ENCODE measurements at regions not wholly inside any gene's neighbourhood (a gene's known extent, or its start where the extent isn't known, plus 50 kb on each side); places are given as distances from the start of the nearest gene placed in this dataset.

DNA sequence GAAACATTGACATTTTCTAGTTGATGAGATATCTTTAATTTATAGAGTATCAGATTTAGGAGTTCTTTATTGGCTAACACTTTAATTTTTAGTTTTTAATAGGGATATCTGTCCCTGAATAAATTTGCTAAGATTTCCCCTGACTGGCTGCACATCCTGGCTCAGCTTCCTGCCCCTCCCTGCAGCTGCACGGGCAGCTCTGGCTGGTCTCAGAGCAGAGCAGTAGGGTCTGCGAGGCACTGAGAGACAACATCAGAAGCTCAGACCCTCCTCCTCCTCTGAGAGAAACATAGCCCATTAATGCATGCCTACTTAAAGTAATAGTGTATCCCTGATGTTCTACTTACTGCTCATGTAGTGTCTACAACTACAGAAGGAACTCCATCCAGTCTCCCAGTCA is 139.2 kb downstream of the TNFSF13B start:
- Histone ChIP-seq H3K9ac (ENCODE audit: low read length) (no peak overlapping the region), H3K36me3 (replicated peaks in 1 of 2; ENCODE audit: control extremely low read depth in 1 of 2, control insufficient read depth in 1 of 2, extremely low read depth in 1 of 2, insufficient read depth in 2 of 2, low read length in 1 of 2) (no peaks in the 10 kb centered on the region), H3K4me1 (ENCODE audit: control insufficient read depth in 2 of 2, insufficient read depth in 2 of 2, low read length in 2 of 2) (no peaks in the 10 kb centered on the region), H2AFZ (ENCODE audit: insufficient read depth, low read depth, low read length, poor library complexity, severe bottlenecking) (no peak overlapping the region), H3K9me3 (ENCODE audit: control extremely low read depth in 1 of 3, control insufficient read depth in 2 of 3, insufficient read depth in 1 of 3, low read length in 2 of 3) (no peaks in the 10 kb centered on the region), H3K4me2 (replicated peaks; ENCODE audit: low read depth, low read length, poor library complexity, severe bottlenecking) (no peak overlapping the region), H3K4me3 (ENCODE audit: control extremely low read depth in 1 of 5, extremely low read depth in 1 of 5, insufficient read depth in 1 of 5, low read depth in 2 of 5, low read length in 4 of 5) (no peak overlapping the region), H4K20me1 (ENCODE audit: control insufficient read depth, insufficient read depth, low read length, poor library complexity, severe bottlenecking) (no peaks in the 10 kb centered on the region), H3K79me2 (ENCODE audit: control insufficient read depth, insufficient read depth, low read length) (no peaks in the 10 kb centered on the region), H3K27ac (ENCODE audit: low read length in 2 of 2) (no peak overlapping the region), H3K27me3 (replicated peaks in 1 of 4; ENCODE audit: control extremely low read depth in 1 of 4, control insufficient read depth in 3 of 4, insufficient read depth in 4 of 4, low read length in 3 of 4) (no peaks in the 10 kb centered on the region)
- TF ChIP-seq, protein P1, sequence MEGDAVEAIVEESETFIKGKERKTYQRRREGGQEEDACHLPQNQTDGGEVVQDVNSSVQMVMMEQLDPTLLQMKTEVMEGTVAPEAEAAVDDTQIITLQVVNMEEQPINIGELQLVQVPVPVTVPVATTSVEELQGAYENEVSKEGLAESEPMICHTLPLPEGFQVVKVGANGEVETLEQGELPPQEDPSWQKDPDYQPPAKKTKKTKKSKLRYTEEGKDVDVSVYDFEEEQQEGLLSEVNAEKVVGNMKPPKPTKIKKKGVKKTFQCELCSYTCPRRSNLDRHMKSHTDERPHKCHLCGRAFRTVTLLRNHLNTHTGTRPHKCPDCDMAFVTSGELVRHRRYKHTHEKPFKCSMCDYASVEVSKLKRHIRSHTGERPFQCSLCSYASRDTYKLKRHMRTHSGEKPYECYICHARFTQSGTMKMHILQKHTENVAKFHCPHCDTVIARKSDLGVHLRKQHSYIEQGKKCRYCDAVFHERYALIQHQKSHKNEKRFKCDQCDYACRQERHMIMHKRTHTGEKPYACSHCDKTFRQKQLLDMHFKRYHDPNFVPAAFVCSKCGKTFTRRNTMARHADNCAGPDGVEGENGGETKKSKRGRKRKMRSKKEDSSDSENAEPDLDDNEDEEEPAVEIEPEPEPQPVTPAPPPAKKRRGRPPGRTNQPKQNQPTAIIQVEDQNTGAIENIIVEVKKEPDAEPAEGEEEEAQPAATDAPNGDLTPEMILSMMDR (IDR thresholded peaks at IDR 0.05): no peak
- no peak for TF ChIP-seq EZH2 (IDR thresholded peaks at IDR 0.05; ENCODE audit: borderline replicate concordance, insufficient read depth, low read depth, low read length, poor library complexity, severe bottlenecking)
- H3K4me1 Mint-ChIP-seq: no peaks in the 10 kb centered on the region
- no peak for ATAC-seq (ENCODE audit: low read depth)
- H3K9me3 Mint-ChIP-seq (ENCODE audit: insufficient read depth): no peaks in the 10 kb centered on the region
- DNase-seq: no peak
- H3K27ac Mint-ChIP-seq: no peak overlapping the region
- intact Hi-C loops (cut with micrococcal nuclease): no loop called here
- H3K4me3 Mint-ChIP-seq: no peak overlapping the region
- ChIA-PET CTCF (no interaction called here), POLR2A (no interaction called here)
- H3K27me3 Mint-ChIP-seq: peaks cover 2% of the 10 kb centered on the region
- 0% methylated on average over 1 of the region's 2 CpGs for WGBS (ENCODE audit: insufficient coverage)

DNA sequence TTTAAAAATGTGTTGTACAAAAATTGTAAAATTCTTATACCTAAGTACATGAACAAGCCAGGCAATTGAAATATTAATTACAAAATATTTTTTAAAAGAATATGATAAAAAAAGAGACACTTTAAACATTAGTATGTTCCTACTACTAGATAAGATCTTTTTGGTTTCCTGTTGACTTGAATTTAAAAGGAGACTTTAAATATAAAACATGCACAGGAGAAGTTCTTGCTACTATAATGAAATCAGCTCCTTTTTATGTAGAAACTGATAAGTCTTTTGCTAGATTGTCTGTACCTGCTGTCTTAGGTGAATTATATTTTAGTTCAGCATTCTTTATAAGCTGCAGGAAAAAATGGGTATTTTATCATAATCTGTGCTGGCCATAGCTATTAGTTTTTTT is 140.2 kb downstream of the TNFSF13B start:
- Histone ChIP-seq H3K4me2 (replicated peaks; ENCODE audit: low read depth, low read length, poor library complexity, severe bottlenecking) (no peak overlapping the region), H3K36me3 (replicated peaks in 1 of 2; ENCODE audit: control extremely low read depth in 1 of 2, control insufficient read depth in 1 of 2, extremely low read depth in 1 of 2, insufficient read depth in 2 of 2, low read length in 1 of 2) (no peaks in the 10 kb centered on the region), H2AFZ (ENCODE audit: insufficient read depth, low read depth, low read length, poor library complexity, severe bottlenecking) (no peak overlapping the region), H4K20me1 (ENCODE audit: control insufficient read depth, insufficient read depth, low read length, poor library complexity, severe bottlenecking) (no peaks in the 10 kb centered on the region), H3K27ac (ENCODE audit: low read length in 2 of 2) (no peak overlapping the region), H3K4me3 (ENCODE audit: control extremely low read depth in 1 of 5, extremely low read depth in 1 of 5, insufficient read depth in 1 of 5, low read depth in 2 of 5, low read length in 4 of 5) (no peak overlapping the region), H3K4me1 (ENCODE audit: control insufficient read depth in 2 of 2, insufficient read depth in 2 of 2, low read length in 2 of 2) (no peaks in the 10 kb centered on the region), H3K9ac (ENCODE audit: low read length) (no peak overlapping the region), H3K27me3 (replicated peaks in 1 of 4; ENCODE audit: control extremely low read depth in 1 of 4, control insufficient read depth in 3 of 4, insufficient read depth in 4 of 4, low read length in 3 of 4) (no peaks in the 10 kb centered on the region), H3K79me2 (ENCODE audit: control insufficient read depth, insufficient read depth, low read length) (no peaks in the 10 kb centered on the region), H3K9me3 (ENCODE audit: control extremely low read depth in 1 of 3, control insufficient read depth in 2 of 3, insufficient read depth in 1 of 3, low read length in 2 of 3) (no peaks in the 10 kb centered on the region)
- Mint-ChIP-seq H3K4me3 (no peak overlapping the region), H3K27me3 (no peaks in the 10 kb centered on the region), H3K4me1 (no peaks in the 10 kb centered on the region), H3K9me3 (ENCODE audit: insufficient read depth) (no peaks in the 10 kb centered on the region), H3K27ac (no peak overlapping the region)
- intact Hi-C loops (cut with micrococcal nuclease): no loop called here
- no peak for TF ChIP-seq EZH2 (IDR thresholded peaks at IDR 0.05; ENCODE audit: borderline replicate concordance, insufficient read depth, low read depth, low read length, poor library complexity, severe bottlenecking)
- TF ChIP-seq, protein P1 (IDR thresholded peaks at IDR 0.05): no peak
- ChIA-PET POLR2A (no interaction called here), CTCF (no interaction called here)
- ATAC-seq (ENCODE audit: low read depth): no peak
- no peak for DNase-seq
